B cell (primary cell): ENCODE measurements at regions not wholly inside any gene's neighbourhood (a gene's known extent, or its start where the extent isn't known, plus 50 kb on each side); places are given as distances from the start of the nearest gene placed in this dataset.

Experiments used
- ATAC-seq: fragments of 200-7000 bp; cut with Tn5 transposase; one replicate; pipeline ENCODE4 v1.10.0; 2021; ENCODE audit warnings: low read depth, mild to moderate bottlenecking, moderate number of reproducible peaks, moderate library complexity
- CTCF ChIA-PET: fragments of 350-600 bp; sonication (Branson Sonifier 250); formaldehyde crosslinking; loops from one replicate; lab custom pipeline; 2021; ENCODE audit warnings: antibody characterized with exemption, inconsistent platforms; lab: Charles Lee
- POLR2A ChIA-PET: fragments of 350-600 bp; sonication (Branson Sonifier 250); formaldehyde crosslinking; loops from one replicate; lab custom pipeline; 2021; ENCODE audit warnings: antibody characterized with exemption; lab: Charles Lee
- DNase-seq: peaks from one replicate; pipeline ENCODE4 v3.0.0; 2013
- H2AFZ ChIP-seq: 2 replicates; pipeline ENCODE4 v1.6.1; 2012; ENCODE audit warnings: mild to moderate bottlenecking, low read depth, low read length; ENCODE audit not compliant: insufficient read depth, poor library complexity, severe bottlenecking
- H3K27ac ChIP-seq, 2 donors: 1 replicate in 1 of 2; 2 replicates in 1 of 2; pipeline ENCODE4 v1.5.1; 2012 to 2013; ENCODE audit warnings: low read length in 2 of 2, mild to moderate bottlenecking in 2 of 2, moderate library complexity in 1 of 2
- H3K27me3 ChIP-seq, 4 experiments: fragments of 200-600 bp in 1 of 4; sonication (generic) in 1 of 4; replicated peaks in 1 of 4; 1 replicate in 2 of 4; 2 replicates in 2 of 4; pipeline versions ENCODE4 v1.6.1 to v1.7.0; 2013 to 2016; ENCODE audit warnings: low read length in 3 of 4, mild to moderate bottlenecking in 2 of 4, mixed read lengths in 1 of 4, moderate library complexity in 1 of 4; ENCODE audit not compliant: insufficient read depth in 4 of 4, control insufficient read depth in 3 of 4; ENCODE audit errors: control extremely low read depth in 1 of 4
- H3K36me3 ChIP-seq, 2 experiments: replicated peaks in 1 of 2; 1 replicate in 1 of 2; 2 replicates in 1 of 2; pipeline versions ENCODE4 v1.6.1 to v1.7.1; 2013; ENCODE audit warnings: low read length in 1 of 2; ENCODE audit not compliant: insufficient read depth in 2 of 2, control insufficient read depth in 1 of 2; ENCODE audit errors: control extremely low read depth in 1 of 2, extremely low read depth in 1 of 2
- H3K4me1 ChIP-seq, 2 donors: fragments of 200-600 bp in 1 of 2; sonication (generic) in 1 of 2; 1 replicate in 1 of 2; 2 replicates in 1 of 2; pipeline versions ENCODE4 v1.5.1 to v1.6.1; 2013 to 2017; ENCODE audit warnings: low read length in 2 of 2; ENCODE audit not compliant: control insufficient read depth in 2 of 2, insufficient read depth in 2 of 2
- H3K4me2 ChIP-seq: replicated peaks from 2 replicates; pipeline ENCODE3; 2012; ENCODE audit warnings: mild to moderate bottlenecking, low read depth, low read length; ENCODE audit not compliant: poor library complexity, severe bottlenecking
- H3K4me3 ChIP-seq, 5 experiments: fragments of 200-600 bp in 1 of 5; sonication (generic) in 1 of 5; 1 replicate in 3 of 5; 2 replicates in 2 of 5; pipeline versions ENCODE4 v1.5.1 to v1.7.0; 2011 to 2016; ENCODE audit warnings: low read length in 4 of 5, mild to moderate bottlenecking in 4 of 5, low read depth in 2 of 5, control low read depth in 1 of 5, moderate library complexity in 1 of 5; ENCODE audit not compliant: insufficient read depth in 1 of 5; ENCODE audit errors: control extremely low read depth in 1 of 5, extremely low read depth in 1 of 5
- H3K79me2 ChIP-seq: fragments of 200-600 bp; sonication (generic); one replicate; pipeline ENCODE4 v1.6.0; 2016; ENCODE audit warnings: low read length; ENCODE audit not compliant: control insufficient read depth, insufficient read depth
- H3K9ac ChIP-seq: fragments of 200-600 bp; sonication (generic); 2 replicates; pipeline ENCODE4 v1.6.1; 2017; ENCODE audit warnings: mild to moderate bottlenecking, low read length, moderate library complexity
- H3K9me3 ChIP-seq, 3 donors: one replicate each; pipeline versions ENCODE4 v1.6.1 to v1.7.1; 2013; ENCODE audit warnings: low read length in 2 of 3; ENCODE audit not compliant: control insufficient read depth in 2 of 3, insufficient read depth in 1 of 3; ENCODE audit errors: control extremely low read depth in 1 of 3
- H4K20me1 ChIP-seq: 2 replicates; pipeline ENCODE4 v1.6.0; 2012; ENCODE audit warnings: mild to moderate bottlenecking, low read length; ENCODE audit not compliant: insufficient read depth, control insufficient read depth, poor library complexity, severe bottlenecking
- H3K27ac Mint-ChIP-seq: one replicate; pipeline ENCODE4 v1.8.0; 2021; ENCODE audit warnings: mixed read lengths
- H3K27me3 Mint-ChIP-seq: one replicate; pipeline ENCODE4 v1.8.0; 2021; ENCODE audit warnings: mixed read lengths
- H3K4me1 Mint-ChIP-seq: one replicate; pipeline ENCODE4 v1.8.0; 2021; ENCODE audit warnings: mixed read lengths
- H3K4me3 Mint-ChIP-seq: one replicate; pipeline ENCODE4 v1.8.0; 2021; ENCODE audit warnings: mixed read lengths
- H3K9me3 Mint-ChIP-seq: one replicate; pipeline ENCODE4 v1.8.0; 2022; ENCODE audit warnings: mixed read lengths; ENCODE audit not compliant: insufficient read depth
- EZH2 ChIP-seq: IDR thresholded peaks from 2 replicates; pipeline ENCODE4 v1.6.1; 2012; ENCODE audit warnings: borderline replicate concordance, low read depth, mild to moderate bottlenecking, moderate library complexity, low read length; ENCODE audit not compliant: insufficient read depth, poor library complexity, severe bottlenecking
- WGBS: methylation state at CpG from one replicate; pipeline ENCODE4 v1.1.5; 2013; ENCODE audit warnings: missing lambda C conversion rate; ENCODE audit not compliant: insufficient coverage; 5-methylcytosine and 5-hydroxymethylcytosine counted together
- intact Hi-C: fragments of 100-400 bp; cut with micrococcal nuclease; formaldehyde crosslinking; loops from one replicate; pipeline ENCODE4 v1.10.0; 2022
- TF ChIP-seq, protein P1 (sequence below): fragments of 200-600 bp; IDR thresholded peaks from one replicate; pipeline ENCODE4 v1.8.0; 2022; ENCODE audit warnings: antibody characterized with exemption, mild to moderate bottlenecking

DNA sequence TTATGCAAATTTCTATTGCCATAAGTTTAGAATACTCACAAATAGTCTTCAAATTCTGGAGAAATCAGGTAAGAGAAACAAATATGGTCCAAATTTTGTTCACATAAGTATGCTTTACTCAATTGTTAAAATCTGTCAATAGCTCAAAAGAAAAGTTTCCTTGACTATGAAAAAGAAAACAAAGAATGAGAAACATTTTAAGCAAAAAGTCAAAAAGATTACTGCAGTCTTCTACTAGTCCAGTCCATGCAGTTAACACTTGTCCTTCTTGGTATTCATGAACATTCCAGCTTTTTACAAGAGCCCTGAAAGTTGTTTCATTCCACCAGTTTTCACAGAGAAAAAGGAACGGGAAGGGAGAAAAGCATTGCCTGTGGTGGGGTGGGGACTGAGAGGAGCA lies 54.7 kb upstream of the ZXDA start:
- Histone ChIP-seq H3K9ac (no peak overlapping the region), H2AFZ (no peak overlapping the region), H3K36me3 (no peaks in the 10 kb centered on the region), H3K27ac (no peak overlapping the region), H3K4me1 (no peaks in the 10 kb centered on the region), H3K27me3 (no peaks in the 10 kb centered on the region), H4K20me1 (no peaks in the 10 kb centered on the region), H3K4me2 (no peak overlapping the region), H3K4me3 (no peak overlapping the region), H3K79me2 (no peaks in the 10 kb centered on the region), H3K9me3 (peaks cover 0 to 3% (median 3%) of the 10 kb centered on the region in 3 donors)
- DNase-seq (no peak), ATAC-seq (no peak)
- intact Hi-C loops, result no loop called here
- Mint-ChIP-seq H3K9me3 (no peaks in the 10 kb centered on the region), H3K4me3 (no peak overlapping the region), H3K27me3 (no peaks in the 10 kb centered on the region), H3K27ac (no peak overlapping the region), H3K4me1 (no peaks in the 10 kb centered on the region)
- no peak for TF ChIP-seq EZH2
- TF ChIP-seq, protein P1, sequence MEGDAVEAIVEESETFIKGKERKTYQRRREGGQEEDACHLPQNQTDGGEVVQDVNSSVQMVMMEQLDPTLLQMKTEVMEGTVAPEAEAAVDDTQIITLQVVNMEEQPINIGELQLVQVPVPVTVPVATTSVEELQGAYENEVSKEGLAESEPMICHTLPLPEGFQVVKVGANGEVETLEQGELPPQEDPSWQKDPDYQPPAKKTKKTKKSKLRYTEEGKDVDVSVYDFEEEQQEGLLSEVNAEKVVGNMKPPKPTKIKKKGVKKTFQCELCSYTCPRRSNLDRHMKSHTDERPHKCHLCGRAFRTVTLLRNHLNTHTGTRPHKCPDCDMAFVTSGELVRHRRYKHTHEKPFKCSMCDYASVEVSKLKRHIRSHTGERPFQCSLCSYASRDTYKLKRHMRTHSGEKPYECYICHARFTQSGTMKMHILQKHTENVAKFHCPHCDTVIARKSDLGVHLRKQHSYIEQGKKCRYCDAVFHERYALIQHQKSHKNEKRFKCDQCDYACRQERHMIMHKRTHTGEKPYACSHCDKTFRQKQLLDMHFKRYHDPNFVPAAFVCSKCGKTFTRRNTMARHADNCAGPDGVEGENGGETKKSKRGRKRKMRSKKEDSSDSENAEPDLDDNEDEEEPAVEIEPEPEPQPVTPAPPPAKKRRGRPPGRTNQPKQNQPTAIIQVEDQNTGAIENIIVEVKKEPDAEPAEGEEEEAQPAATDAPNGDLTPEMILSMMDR, result no peak
- POLR2A ChIA-PET, result no interaction called here
- CTCF ChIA-PET, result no interaction called here
- WGBS, result no CpG with 5 or more reads among the region's 1 CpG
